LNCaP clone FGC (cell line): ENCODE measurements at regions not wholly inside any gene's neighbourhood (a gene's known extent, or its start where the extent isn't known, plus 50 kb on each side); places are given as distances from the start of the nearest gene placed in this dataset.

Source experiments
- DNase-seq: peaks from one replicate; pipeline ENCODE4 v3.0.0-alpha.2; 2011; ENCODE audit warnings: low read depth
- H3K4me3 ChIP-seq: 2 replicates; pipeline ENCODE4 v1.5.1; 2011; ENCODE audit warnings: mild to moderate bottlenecking, low read depth, low read length, control low read depth
- TF ChIP-seq, protein P1 (sequence below): IDR thresholded peaks from 2 replicates; pipeline ENCODE4 v1.5.1; 2012; ENCODE audit warnings: mild to moderate bottlenecking; ENCODE audit not compliant: control insufficient read depth, insufficient read depth; ENCODE audit errors: extremely low read depth

GRCh38 chr3:27826448-27826847 is 104.3 kb upstream of the EOMES start:
- TF ChIP-seq, protein P1, sequence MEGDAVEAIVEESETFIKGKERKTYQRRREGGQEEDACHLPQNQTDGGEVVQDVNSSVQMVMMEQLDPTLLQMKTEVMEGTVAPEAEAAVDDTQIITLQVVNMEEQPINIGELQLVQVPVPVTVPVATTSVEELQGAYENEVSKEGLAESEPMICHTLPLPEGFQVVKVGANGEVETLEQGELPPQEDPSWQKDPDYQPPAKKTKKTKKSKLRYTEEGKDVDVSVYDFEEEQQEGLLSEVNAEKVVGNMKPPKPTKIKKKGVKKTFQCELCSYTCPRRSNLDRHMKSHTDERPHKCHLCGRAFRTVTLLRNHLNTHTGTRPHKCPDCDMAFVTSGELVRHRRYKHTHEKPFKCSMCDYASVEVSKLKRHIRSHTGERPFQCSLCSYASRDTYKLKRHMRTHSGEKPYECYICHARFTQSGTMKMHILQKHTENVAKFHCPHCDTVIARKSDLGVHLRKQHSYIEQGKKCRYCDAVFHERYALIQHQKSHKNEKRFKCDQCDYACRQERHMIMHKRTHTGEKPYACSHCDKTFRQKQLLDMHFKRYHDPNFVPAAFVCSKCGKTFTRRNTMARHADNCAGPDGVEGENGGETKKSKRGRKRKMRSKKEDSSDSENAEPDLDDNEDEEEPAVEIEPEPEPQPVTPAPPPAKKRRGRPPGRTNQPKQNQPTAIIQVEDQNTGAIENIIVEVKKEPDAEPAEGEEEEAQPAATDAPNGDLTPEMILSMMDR = no peak
- no peak overlapping the region for H3K4me3 ChIP-seq
- no peak for DNase-seq

DNA sequence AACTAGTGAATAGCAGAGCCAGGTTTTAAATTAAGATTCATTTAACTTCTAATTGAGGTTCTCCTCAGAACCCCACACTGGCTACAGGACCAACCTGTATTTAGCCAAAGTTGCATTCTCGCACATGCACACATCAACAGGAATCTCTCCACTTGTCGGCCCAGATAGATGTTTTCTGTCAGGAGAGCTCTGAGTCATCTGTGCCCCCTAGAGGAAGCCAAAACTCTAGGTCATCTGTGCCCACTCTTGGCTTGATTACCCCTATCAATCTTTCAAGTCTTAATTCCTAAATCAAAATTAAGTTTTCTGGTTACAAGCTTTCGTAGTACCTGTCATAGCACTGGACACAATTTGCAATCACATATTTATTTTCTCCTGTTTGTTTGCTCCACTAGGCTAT is 104.9 kb upstream of the EOMES start:
- DNase-seq = no peak

DNA sequence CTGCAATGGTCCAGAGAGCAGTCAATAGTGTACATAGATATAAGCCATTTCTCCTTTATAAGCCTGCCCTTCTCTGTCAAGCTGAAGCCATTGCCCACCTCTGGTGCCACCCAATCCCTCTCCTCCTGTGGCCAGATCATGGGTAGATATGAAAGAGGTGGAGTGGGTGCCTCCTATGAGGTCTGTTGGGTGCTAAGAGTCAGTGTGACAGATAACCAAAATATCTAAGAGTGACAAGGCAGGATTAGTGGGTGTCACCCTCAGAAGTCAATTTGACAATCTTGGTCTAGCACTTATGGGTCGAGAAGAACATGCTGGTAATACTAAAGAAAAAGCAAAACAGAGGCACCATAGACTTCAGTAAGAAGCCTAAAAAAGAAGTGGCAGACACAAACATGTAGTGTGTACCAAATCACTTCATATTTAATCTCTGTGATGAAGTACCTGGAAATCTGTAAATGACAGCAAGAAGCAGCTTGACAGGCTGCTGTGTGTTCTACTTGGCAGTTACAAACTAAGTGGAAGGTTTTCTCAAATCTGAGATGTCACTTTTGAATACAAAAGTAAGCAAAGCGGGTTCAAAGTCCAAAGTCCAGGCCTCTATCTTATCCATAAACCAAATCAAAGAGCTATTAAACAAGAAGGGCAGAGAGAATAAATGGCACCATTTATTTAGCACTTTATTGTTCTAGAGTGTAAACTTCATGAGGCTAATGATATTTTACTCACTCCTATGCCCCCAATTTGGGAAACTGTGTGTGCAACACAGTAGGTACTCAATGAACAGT is 118.9 kb upstream of the EOMES start:
- H3K4me3 ChIP-seq = no peak overlapping the region
- DNase-seq = no peak
- TF ChIP-seq, protein P1 = no peak

More for the DNA sequence above, 104.9 kb upstream of the EOMES start:
- TF ChIP-seq, protein P1 = no peak
- H3K4me3 ChIP-seq = no peak overlapping the region

DNA sequence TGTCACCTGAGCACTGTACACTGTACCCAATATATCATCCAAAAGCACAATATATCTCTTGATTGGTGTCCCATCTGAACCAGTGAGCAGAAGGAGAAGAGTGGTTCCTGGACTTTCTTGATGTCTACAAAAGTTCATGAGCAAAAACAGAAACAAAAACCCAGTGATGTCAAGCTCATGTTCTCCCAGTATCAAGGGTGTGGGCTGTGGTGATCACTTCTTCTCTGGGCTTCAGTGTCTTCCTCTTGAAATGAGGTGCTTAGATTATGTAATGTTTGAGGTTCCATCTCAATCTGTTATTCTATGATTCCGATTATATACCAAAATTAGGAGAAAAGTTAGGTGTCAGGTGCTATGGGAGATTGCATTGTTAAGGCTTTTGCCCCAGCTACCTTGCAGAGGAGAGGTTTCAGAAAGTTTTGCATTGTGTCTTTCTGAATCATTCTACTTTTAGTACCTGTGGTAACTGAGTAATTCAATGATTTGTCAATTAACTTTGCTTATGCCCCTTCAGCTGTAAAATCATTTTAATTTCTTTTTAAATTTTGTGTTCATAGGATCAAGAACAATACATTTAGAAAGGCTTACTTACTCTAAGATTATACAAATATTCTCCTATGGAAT is 122.0 kb upstream of the EOMES start:
- no peak for DNase-seq
- TF ChIP-seq, protein P1 = no peak
- no peak overlapping the region for H3K4me3 ChIP-seq

DNA sequence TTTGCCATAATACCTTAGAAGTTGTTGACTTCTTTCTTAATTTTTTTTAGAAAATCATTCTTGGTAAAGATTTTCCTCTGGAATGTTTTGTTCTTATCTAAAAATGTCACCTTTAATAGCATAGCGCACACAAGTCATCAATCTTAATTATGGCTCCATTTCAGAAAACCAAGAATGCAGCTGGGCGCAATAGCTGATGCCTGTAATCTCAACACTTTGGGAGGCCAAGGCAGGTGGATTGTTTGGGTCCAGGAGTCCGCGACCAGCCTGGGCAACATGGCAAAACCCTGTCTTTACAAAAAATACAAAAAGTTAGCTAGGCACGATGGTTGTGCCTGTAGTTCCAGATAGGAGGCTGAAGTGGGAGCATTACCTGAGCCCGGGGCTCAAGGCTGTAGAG is 125.6 kb upstream of the EOMES start:
- no peak for DNase-seq
- H3K4me3 ChIP-seq = no peak overlapping the region
- TF ChIP-seq, protein P1 = no peak

DNA sequence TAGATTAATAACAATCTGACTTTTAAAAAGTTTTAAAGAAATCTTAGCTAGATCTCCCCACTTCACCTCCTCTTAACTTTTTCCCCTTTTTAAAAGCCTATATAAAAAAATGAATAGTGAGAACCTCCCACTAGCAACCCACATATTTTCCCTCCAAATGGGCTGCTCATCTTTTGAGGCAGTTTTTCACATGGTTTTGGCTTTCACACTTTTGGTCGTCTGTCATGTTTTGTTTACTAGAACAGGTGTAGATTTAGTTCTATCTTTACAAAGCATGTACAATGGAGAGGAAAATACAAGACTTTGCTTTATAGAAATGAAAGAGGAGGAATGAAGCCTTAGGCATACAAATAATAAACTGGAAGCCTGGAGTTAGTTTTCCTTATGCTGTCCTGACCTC is 126.7 kb upstream of the EOMES start:
- TF ChIP-seq, protein P1 = no peak
- H3K4me3 ChIP-seq = no peak overlapping the region
- DNase-seq = no peak
